GM21528 (cell line): ENCODE measurements at regions not wholly inside any gene's neighbourhood (a gene's known extent, or its start where the extent isn't known, plus 50 kb on each side); places are given as distances from the start of the nearest gene placed in this dataset.
"Not testable (repeated sequence)": the region's sequence is repeated elsewhere in the genome, so short reads cannot be mapped to it uniquely, and the experiment has no call there.

Experiments used
- ATAC-seq: cut with Tn5 transposase; IDR thresholded peaks from one replicate; pipeline ENCODE4 v1.9.1; 2021; ENCODE audit warnings: mild to moderate bottlenecking, moderate library complexity; ENCODE audit not compliant: unreplicated experiment, low FRiP score

- no peak for ATAC-seq
Measured at GRCh38 chr6:6860863-6861262, 246.9 kb upstream of the RREB1 start.

DNA sequence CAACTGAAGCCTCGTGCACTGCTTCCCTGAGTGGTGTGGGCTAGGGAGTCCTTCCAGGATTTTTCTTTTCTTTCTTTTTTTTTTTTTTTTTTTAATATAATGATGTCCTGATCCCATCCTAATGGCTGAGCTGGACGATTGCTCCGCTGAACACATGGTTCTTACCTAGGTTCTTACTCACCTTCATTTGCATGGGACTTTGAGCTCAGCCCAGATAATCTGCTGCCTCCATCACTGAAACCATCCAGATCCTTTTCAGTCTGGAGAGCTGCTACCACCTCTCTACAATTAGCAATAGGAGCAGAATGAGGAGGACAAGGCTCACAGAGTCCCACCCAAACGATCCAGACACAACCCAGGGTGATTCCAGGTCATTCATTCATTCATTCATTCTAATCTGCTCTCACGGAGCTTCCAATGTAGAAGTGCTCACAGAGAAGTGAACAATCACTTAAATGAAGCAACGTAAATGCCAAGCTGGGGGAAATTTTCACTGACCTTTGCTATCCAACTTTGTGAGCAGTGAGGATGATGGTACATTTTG is 246.3 kb upstream of the RREB1 start:
- ATAC-seq: no peak

GRCh38 chr6:6861995-6862394 is 245.8 kb upstream of the RREB1 start:
- no peak for ATAC-seq

- ATAC-seq: no peak
Measured at GRCh38 chr6:6863970-6864639, 243.7 kb upstream of the RREB1 start.

DNA sequence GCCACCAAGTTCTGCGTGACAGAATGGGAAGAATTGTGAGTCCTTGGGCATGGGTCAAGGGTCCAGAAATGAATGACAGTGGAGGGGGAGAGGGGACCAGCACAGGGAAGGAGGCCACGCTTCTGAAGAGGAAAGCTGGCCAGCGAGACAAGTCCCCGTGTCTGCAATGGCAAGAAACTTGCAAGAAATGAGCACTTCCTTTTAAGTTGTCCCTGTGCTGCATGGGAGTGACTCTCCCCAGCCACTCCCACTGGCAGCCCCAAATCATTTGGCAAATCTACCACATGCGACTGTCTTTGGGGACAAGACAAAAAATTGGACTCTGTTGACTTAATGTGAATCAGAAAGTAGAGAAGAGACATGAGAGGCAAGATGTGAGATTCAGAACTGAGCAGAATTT is 242.2 kb upstream of the RREB1 start:
- ATAC-seq: no peak

GRCh38 chr6:6866656-6867403 is 240.9 kb upstream of the RREB1 start:
- ATAC-seq: no peak

GRCh38 chr6:6867404-6867799 is 240.4 kb upstream of the RREB1 start:
- ATAC-seq: no peak

GRCh38 chr6:6869094-6869493 is 238.7 kb upstream of the RREB1 start:
- ATAC-seq: no peak

GRCh38 chr6:6870921-6871320 is 236.8 kb upstream of the RREB1 start:
- no peak for ATAC-seq

DNA sequence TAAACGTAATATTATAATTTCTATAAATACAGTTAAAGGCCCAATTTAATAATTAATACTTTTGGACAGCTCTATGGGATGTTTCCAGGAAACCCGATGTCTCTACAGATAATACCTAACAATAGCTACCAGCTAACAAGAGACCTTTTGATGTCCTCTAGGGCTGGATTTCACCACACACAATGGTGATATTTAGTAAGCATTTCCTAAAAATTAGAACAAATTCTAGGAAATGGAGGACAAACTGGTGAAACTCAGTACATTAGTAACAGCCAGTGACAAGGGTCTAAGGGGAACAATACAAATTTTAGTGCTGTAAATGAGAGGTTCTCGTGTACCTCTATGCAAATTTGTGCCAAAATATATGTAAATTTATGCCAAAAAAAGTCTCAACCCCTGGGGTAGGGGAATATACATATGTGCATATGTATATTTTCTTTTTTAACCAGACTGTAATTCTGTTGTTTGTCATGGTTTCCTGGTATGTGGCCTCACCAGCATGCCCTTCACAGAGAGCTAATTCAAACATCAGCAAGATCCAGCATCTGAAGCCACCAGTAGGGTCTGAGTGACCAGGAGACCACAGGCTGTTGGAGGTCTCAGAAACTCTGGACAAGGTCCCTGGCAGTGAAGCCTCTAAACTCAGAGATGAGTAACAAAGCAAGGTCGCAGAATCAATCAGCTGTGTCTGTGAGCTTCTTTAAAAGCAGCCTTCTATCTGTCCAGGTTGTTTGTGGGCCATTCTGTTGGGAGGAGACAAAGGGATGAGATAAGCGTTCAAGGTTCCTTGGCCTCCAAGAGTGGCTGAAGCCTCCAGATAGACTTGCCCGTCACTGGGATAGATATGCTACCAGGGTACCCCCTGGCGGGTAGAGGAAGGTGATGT is 235.1 kb upstream of the RREB1 start:
- no peak for ATAC-seq

GRCh38 chr6:6873778-6874177 is 234.0 kb upstream of the RREB1 start:
- no peak for ATAC-seq

DNA sequence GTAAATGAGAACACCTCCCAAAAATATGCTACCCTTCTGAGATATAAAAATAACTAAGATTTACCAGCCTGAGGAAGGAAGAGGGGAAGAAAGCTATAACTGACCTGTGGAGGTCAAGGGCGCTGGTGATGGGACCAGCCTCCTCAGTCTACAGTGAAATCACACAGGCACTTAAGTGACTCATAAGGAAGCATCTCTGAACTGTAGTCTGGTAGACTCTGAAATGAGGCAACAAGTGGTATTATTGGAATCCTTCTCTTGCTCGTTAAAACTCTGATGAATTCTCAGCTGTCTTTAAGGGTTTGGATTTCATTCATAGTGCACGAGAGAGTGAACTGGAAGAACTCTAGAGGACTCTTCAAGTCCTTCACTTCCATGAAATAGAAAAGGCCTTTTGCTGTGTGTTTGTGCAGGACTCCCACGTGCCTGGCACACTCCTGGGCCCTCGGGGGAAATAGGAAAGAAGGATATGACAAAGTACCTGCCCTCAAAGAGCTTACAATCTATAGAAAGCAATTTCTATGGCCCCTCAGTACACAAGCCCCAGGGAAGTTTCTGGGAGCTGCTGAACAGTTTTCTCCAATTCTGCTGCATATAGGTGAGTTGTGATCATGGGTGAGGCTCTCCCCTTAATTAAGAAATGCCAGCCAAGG is 231.8 kb upstream of the RREB1 start:
- ATAC-seq: no peak

DNA sequence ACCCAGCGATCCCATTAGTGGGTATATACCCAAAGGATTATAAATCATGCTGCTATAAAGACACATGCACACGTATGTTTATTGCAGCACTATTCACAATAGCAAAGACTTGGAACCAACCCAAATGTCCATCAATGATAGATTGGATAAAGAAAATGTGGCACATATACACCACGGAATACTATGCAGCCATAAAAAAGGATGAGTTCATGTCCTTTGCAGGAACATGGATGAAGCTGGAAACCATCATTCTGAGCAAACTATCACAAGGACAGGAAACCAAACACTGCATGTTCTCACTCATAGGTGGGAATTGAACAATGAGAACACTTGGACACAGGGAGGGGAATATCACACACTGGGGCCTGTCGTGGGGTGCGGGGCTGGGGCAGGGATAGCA is 230.0 kb upstream of the RREB1 start:
- ATAC-seq: not testable (repeated sequence)

GRCh38 chr6:6878887-6879585 is 228.7 kb upstream of the RREB1 start:
- no peak for ATAC-seq

DNA sequence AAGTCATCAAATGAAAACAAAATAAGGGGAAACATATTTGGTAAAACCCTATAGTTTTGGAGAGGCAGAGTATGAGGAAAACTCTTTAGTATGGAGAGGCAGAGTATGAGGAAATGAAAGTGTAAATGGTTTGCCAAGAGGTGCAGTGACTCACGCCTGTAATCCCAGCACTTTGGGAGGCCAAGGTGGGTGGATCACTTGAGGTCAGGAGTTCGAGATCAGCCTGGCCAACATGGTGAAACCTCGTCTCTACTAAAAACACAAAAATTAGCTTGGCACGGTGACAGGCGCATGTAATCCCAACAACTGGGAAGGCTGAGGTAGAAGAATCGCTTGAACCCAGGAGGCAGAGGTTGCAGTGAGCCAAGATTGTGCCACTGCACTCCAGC is 228.2 kb upstream of the RREB1 start:
- not testable (repeated sequence) for ATAC-seq

DNA sequence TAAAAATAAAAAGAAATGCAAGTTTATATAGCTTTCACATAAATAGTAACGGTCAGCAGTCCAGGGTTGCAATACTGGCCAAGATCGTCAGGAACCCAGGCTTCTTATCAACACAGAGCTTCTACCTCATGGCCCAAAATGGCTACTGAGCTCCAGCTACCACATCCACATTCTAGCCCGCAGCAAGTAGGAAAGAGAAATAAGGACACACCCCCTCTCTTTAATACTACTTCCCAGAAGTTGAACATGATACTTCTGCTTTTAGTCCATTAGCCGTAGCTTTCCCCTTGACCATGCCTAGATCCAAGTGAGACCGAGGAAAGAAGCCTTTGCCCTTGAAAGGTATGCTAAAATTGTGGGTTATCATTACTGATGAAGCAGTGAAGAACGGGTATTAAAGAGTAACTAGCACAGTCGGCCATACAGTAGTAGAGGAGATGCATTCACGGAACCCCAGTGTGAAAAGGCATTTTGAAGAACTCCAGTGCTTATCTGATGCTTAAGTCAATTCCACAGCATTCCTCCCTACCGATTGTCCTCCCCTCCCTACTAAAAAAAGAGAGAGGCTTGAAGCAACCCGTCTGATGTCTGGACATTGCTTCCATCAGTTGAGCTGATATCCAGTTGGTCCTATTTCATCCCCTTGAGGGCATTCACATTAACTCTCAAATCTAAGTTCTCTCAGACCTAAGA is 226.9 kb upstream of the RREB1 start:
- ATAC-seq: no peak

DNA sequence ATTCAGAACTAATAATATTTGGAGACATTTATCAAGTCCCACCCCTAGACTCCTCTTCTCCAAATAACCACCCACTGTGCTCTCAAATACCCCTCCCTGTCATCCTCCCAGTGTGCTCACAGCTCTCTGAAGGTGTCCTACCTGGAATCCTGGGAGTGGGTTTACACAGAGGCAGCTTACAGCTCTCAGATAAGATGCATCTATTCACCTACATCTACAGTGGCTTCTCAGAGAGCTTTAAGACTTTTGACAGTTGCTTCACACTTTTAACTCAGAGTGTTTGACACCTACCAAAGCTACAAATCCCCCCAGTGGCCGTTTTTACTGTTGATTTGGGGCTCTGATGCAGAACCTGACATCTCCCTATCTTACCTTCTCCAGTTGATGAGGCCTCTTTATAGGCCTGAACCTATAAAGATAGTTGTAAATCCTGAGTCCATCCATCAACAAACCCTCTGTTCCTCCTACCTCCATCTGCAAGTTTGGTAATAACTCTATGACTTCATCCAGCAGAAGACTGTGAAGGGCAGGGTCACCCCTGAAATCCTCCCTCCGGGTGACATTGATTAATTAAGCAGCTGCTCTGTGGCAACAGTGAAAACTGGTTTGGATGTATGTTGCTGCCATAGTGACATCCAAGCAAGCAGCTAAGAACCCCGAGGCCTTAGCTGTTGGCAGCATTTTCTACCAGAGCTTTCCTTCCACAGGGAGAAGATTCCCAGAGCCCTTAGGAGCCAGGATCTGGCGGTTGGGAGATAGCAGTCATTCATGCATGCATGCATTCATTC is 226.1 kb upstream of the RREB1 start:
- ATAC-seq: no peak

- ATAC-seq: no peak
Measured at GRCh38 chr6:6882592-6882991, 225.2 kb upstream of the RREB1 start.

- no peak for ATAC-seq
Measured at GRCh38 chr6:6883011-6883410, 224.8 kb upstream of the RREB1 start.
